NCI-H1092 treated with DMSO at 0.1 percent for 48 hours (cell line): ENCODE measurements at regions not wholly inside any gene's neighbourhood (a gene's known extent, or its start where the extent isn't known, plus 50 kb on each side); places are given as distances from the start of the nearest gene placed in this dataset.

Experiments used
- DNase-seq: peaks from one replicate; lab custom pipeline; 2025; lab: John Stamatoyannopoulos, UW

- DNase-seq: no peak
Observed at GRCh38 chr4:123841447-123842121, 445.0 kb downstream of the SPRY1 start.

GRCh38 chr4:123843137-123843536 lies 446.5 kb downstream of the SPRY1 start:
- DNase-seq: no peak

GRCh38 chr4:123844374-123844773 lies 447.8 kb downstream of the SPRY1 start:
- no peak for DNase-seq

GRCh38 chr4:123846092-123846491 lies 449.5 kb downstream of the SPRY1 start:
- DNase-seq: no peak

- no peak for DNase-seq
Observed at GRCh38 chr4:123846561-123846960, 450.0 kb downstream of the SPRY1 start.

GRCh38 chr4:123848606-123849005 lies 452.0 kb downstream of the SPRY1 start:
- DNase-seq: no peak

GRCh38 chr4:123849495-123849894 lies 452.9 kb downstream of the SPRY1 start:
- DNase-seq: no peak

- DNase-seq: no peak
Observed at GRCh38 chr4:123851521-123851920, 454.9 kb downstream of the SPRY1 start.

GRCh38 chr4:123853651-123854050 lies 457.1 kb downstream of the SPRY1 start:
- DNase-seq: no peak

- DNase-seq: no peak
Observed at GRCh38 chr4:123856689-123857545, 460.3 kb downstream of the SPRY1 start.

- DNase-seq: no peak
Observed at GRCh38 chr4:123858465-123858864, 461.9 kb downstream of the SPRY1 start.

GRCh38 chr4:123862812-123863211 lies 466.2 kb downstream of the SPRY1 start:
- no peak for DNase-seq

GRCh38 chr4:123866796-123867195 lies 470.2 kb downstream of the SPRY1 start:
- DNase-seq: no peak

GRCh38 chr4:123867910-123868587 lies 471.5 kb downstream of the SPRY1 start:
- no peak for DNase-seq

- DNase-seq: no peak
Observed at GRCh38 chr4:123869286-123870215, 473.0 kb downstream of the SPRY1 start.

GRCh38 chr4:123870216-123870876 lies 473.8 kb downstream of the SPRY1 start:
- DNase-seq: no peak

- DNase-seq: no peak
Observed at GRCh38 chr4:123871341-123871740, 474.7 kb downstream of the SPRY1 start.

- DNase-seq: no peak
Observed at GRCh38 chr4:123874063-123874462, 477.5 kb downstream of the SPRY1 start.

- DNase-seq: no peak
Observed at GRCh38 chr4:123876143-123876542, 479.5 kb downstream of the SPRY1 start.

GRCh38 chr4:123876671-123877101 lies 480.1 kb downstream of the SPRY1 start:
- DNase-seq: no peak

- DNase-seq: no peak
Observed at GRCh38 chr4:123877551-123877950, 481.0 kb downstream of the SPRY1 start.
